HCEC 1CT (cell line): ENCODE measurements at regions not wholly inside any gene's neighbourhood (a gene's known extent, or its start where the extent isn't known, plus 50 kb on each side); places are given as distances from the start of the nearest gene placed in this dataset.
"Not testable (repeated sequence)": the region's sequence is repeated elsewhere in the genome, so short reads cannot be mapped to it uniquely, and the experiment has no call there.

ENCODE experiments used
- DNase-seq: peaks from one replicate; pipeline ENCODE4 v3.0.0-alpha.2; 2017

- no peak for DNase-seq
Observed at GRCh38 chrX:63581906-63582305, 203.1 kb downstream of the ARHGEF9 start.

GRCh38 chrX:63581398-63581797 lies 203.6 kb downstream of the ARHGEF9 start:
- no peak for DNase-seq

- no peak for DNase-seq
Observed at GRCh38 chrX:63576533-63576932, 208.5 kb downstream of the ARHGEF9 start.

- not testable (repeated sequence) for DNase-seq
Observed at GRCh38 chrX:63575700-63576099, 209.3 kb downstream of the ARHGEF9 start.

- no peak for DNase-seq
Observed at GRCh38 chrX:63566856-63567255, 215.7 kb upstream of the SPIN4 start.

- no peak for DNase-seq
Observed at GRCh38 chrX:63561425-63561824, 210.3 kb upstream of the SPIN4 start.

GRCh38 chrX:63560601-63561218 lies 209.6 kb upstream of the SPIN4 start:
- peak; percentile 66 for DNase-seq

- DNase-seq: no peak
Observed at GRCh38 chrX:63551856-63552255, 200.7 kb upstream of the SPIN4 start.

GRCh38 chrX:63530654-63531053 lies 179.5 kb upstream of the SPIN4 start:
- no peak for DNase-seq

GRCh38 chrX:63529961-63530360 lies 178.8 kb upstream of the SPIN4 start:
- DNase-seq: no peak

- no peak for DNase-seq
Observed at GRCh38 chrX:63526863-63527262, 175.7 kb upstream of the SPIN4 start.

GRCh38 chrX:63525491-63525890 lies 174.4 kb upstream of the SPIN4 start:
- DNase-seq: no peak

GRCh38 chrX:63519368-63519767 lies 168.2 kb upstream of the SPIN4 start:
- not testable (repeated sequence) for DNase-seq

- DNase-seq: no peak
Observed at GRCh38 chrX:63514569-63515080, 163.5 kb upstream of the SPIN4 start.

- DNase-seq: peak; percentile 35
Observed at GRCh38 chrX:63513825-63514568, 162.9 kb upstream of the SPIN4 start.

GRCh38 chrX:63511361-63511760 lies 160.2 kb upstream of the SPIN4 start:
- no peak for DNase-seq

- no peak for DNase-seq
Observed at GRCh38 chrX:63508668-63509067, 157.5 kb upstream of the SPIN4 start.

GRCh38 chrX:63506320-63506719 lies 155.2 kb upstream of the SPIN4 start:
- DNase-seq: peak; percentile 24

- DNase-seq: peak; percentile 9
Observed at GRCh38 chrX:63503541-63503940, 152.4 kb upstream of the SPIN4 start.

- no peak for DNase-seq
Observed at GRCh38 chrX:63488546-63489373, 137.6 kb upstream of the SPIN4 start.

GRCh38 chrX:63475200-63475599 lies 124.1 kb upstream of the SPIN4 start:
- no peak for DNase-seq

GRCh38 chrX:63471004-63471403 lies 119.9 kb upstream of the SPIN4 start:
- no peak for DNase-seq

GRCh38 chrX:63470506-63470905 lies 119.4 kb upstream of the SPIN4 start:
- DNase-seq: no peak

- DNase-seq: no peak
Observed at GRCh38 chrX:63466690-63467089, 115.6 kb upstream of the SPIN4 start.
